NCI-H187 treated with DMSO at 0.1 percent for 48 hours (cell line): ENCODE measurements at regions not wholly inside any gene's neighbourhood (a gene's known extent, or its start where the extent isn't known, plus 50 kb on each side); places are given as distances from the start of the nearest gene placed in this dataset.

Experiments
- DNase-seq: peaks from one replicate; lab custom pipeline; 2025; lab: John Stamatoyannopoulos, UW

DNA sequence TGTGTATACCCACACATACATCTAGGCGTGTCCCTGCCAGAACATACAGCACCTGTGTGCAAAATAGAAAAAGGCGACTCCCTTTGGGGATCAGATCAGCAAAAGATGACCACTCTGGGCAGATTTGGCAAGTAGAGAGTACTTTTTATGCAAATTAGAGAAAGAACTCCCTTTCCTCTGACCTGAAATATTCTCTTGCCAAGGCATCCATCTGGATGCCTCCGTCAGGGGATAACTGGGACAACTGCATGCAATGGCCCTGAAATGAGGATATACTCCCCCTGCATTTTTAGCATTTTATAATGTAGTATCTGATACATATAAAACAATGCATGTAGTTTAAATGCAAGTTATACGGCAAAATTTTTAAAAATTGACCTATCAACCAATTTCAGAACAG is 247.7 kb downstream of the ICOS start:
- no peak for DNase-seq

DNA sequence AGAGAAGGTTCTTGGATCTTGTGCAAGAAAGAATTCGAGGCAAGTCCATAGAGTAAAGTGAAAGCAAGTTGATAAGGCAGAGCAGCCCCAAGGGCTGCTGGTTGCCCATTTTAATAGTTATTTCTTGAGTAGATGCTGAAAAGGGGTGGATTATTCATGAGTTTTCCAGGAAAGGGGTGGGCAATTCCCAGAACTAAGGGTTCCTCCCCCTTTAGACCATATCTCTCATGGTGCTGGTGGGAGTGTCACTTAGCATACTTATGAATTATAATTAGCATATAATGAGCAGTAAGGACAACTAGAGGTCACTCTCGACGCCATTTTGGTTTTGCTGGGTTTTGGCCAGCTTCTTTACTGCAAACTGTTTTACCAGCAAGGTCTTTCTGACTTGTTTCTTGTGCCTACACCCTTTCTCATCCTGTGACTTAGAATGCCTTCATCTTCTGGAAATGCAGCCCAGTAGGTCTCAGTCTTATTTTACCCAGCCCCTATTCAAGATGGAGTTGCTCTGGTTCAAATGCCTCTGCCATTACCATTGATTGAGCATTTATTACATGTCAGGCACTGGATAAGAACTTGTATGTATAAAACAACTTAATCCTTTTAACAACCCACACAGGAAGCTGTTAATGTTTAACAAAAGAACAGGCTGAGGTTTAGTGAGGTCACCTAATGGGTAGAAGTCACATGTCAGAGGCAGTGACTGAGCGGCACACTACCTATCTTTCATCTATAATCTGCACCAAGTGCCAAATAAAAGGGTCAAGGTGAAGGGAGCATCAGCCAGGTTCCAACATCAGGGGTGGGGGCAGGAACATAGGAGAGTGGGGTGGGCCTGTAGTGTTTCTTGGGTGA is 250.9 kb downstream of the ICOS start:
- no peak for DNase-seq

DNA sequence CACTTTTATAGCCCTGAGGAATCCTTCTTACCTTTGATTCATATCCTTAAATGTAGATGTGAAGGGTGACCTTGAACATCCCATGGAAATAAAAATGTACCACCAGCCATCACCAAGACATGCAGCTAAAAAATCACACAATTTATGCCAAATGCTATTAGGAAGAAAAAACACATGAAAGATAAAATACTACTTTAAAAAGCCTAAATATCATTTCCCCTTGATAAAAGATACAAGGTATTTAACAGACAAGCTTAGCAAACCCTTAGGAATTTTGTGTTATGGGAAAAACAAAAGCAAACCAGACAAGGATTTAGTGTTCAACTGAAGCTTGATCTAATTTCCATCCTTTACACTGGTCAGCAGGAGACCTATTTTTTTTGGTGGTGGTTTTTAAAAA is 255.0 kb downstream of the ICOS start:
- no peak for DNase-seq

DNA sequence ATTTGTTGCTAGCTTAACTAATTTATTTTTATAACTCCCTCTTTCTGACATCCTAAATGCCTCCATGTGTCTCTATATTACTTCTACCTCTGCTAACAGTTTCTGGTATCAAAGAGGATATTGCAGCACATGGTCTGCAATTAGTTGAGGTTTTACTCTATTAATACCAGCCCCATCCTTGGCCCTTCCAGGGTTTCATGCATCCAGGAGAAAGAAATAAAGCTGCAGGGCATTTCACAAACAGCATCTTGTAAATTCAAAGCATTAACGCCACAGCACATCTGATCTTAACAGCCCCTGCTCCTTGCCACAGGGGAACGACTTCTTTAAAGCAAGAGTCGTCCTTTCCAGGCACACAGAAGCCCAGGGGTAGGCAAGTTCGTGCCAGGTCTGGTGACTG is 258.9 kb downstream of the ICOS start:
- no peak for DNase-seq

DNA sequence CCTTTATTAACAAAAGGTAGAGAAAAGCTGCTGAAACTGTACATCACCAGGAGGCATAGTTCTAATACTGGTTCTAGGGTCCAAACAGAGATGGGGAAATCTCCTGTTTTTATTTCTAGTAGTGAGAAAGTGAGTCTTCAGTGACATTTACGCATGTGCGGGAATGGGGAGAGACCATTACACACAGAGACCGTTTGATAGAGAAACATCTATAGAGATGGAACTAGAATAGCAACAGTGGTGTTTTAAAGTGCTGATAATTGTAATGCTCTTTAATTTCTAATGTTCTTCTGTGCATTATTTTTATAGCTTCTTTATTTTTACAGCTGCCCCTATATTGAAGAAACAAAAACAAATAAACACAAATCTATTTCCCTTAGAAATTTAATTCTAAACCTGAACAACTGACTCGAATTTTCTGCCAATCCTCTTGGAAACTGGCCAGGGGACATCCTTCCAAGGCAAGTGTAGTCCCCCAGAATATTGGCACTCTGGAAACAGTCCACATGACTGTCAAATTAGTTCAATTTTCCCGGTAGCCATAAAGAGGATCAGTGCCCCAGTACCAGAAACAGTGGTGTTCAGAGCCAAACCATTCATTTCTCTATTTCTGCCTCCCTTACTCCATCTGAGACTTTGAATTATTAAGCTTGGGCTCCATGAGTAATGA is 260.9 kb downstream of the ICOS start:
- DNase-seq, result no peak

DNA sequence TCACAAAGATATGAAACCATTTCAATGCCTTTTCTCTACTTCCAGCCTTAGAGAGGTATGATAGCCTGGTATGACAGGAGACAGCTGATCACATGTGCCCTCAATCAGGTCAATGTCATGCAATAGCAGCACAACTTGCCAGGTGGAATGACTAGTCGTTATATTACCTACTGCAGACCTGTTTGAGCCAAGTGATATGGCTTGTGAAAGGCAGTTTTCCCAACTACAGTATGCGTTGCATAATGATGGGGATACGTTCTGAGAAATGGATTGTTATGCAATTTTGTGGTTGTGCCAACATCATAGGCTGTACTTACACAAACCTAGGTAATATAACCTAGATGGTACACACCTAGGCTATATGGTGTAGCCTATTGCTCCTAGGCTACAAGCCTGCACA is 262.8 kb downstream of the ICOS start:
- no peak for DNase-seq

DNA sequence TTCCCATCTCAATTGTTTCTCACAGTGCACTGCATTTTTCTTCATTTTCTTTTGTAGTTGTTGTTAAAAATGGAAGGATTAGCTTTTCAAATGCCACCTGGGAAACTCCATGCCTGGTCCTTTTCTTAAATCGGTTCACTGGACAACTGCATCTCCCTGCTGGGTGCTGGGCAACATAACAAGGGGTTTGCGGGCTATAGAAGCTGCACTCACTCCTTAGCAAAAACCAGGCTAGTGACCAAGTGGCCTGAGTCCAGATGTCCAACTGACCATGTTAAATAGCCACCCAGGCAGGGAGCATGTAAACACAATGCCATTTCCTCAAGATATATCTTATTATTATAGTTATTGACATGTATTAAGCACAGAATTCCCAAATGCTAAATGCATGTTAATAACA is 264.9 kb downstream of the ICOS start:
- no peak for DNase-seq

DNA sequence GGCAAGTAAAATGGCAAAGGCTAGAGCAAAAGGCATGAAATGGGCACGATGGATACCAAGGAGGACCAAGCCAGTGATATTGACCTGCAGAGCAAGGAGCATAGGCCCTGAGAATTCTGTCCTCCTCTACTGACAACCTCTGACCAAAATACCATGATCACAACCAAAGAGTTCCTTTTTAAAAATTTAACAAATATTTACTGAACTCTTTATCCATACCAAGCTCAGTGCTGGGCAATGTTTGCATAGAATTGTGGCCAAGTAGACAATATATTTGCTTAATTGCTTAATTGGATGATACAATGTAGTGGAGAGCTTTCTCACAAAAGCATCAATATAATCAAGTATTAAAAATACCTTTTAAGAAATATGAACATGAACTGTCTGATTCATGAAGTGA is 265.7 kb downstream of the ICOS start:
- no peak for DNase-seq

DNA sequence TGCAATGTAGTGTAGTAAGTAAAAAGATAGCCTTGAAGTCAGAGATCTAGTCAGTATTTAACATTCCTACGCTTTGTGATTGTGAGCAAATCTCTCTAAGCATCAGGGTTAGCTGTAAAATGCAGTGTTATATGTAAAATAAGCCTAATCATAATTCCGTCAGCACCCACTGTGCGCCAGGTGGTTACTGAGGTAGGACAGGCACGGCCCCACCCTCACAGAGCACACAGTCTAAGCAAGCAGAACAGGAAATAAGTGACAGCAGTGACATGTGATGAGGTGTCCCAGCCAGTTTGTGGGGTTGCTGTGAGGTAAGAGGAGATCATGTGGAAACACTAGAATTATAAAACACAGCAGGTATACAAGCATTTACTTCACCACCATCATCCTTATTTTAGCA is 267.1 kb downstream of the ICOS start:
- no peak for DNase-seq

DNA sequence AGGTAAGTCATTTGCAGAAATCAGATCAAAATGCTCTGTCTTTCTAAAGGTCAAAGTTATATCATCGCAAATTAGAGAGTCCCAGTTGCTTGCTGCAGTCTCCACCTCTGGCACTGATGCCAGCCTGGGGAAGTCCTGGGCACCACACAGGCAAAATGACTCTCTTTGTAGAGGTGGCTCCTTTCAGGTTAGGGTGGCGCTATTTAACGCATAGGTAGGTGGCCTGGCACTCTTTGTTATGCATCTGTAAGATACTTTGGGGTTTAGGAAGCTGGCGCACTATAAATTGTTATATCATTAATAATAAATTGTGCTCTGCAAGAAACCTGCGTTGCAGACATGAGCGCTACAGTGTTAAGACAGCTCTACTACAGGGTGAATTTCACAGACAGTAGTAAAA is 268.5 kb downstream of the ICOS start:
- DNase-seq, result no peak

DNA sequence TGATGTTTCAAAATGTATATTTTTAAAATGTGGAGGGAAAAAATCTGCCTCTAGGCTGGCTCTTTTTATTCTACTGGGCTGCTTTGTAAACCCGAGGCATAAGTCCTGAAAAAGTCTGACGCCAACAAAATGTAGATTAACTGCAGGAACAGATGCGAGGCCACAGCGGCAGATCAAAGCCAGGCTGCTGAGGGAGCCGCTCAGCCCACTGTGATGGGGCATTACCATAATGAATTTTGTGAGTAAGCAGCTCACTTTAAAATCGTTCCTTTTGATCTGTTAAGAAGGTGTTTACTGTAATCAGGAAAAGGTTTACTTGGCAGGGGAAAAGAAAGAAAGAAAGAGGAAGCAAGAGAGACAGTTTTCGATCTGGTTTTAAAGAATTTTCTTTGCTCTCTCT is 269.0 kb downstream of the ICOS start:
- DNase-seq, result no peak

DNA sequence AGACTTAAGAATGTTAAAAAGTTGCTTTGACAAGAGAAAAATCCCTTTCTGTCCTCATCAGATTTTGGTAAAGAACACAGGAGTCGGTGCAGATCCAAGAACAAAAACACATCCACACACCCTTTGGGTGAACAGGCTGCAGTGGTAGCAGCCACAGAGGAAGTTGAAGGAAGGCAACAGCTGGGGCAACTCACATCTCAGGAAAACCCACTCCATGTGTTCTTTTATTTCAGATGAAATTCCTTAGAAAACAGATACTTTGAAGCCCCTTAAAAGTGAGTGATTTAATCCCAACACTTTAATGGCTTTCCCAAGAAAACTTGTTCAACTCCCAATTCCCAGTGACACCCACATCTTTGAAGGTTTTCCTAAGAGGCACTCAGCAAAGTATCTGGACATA is 271.3 kb downstream of the ICOS start:
- no peak for DNase-seq

DNA sequence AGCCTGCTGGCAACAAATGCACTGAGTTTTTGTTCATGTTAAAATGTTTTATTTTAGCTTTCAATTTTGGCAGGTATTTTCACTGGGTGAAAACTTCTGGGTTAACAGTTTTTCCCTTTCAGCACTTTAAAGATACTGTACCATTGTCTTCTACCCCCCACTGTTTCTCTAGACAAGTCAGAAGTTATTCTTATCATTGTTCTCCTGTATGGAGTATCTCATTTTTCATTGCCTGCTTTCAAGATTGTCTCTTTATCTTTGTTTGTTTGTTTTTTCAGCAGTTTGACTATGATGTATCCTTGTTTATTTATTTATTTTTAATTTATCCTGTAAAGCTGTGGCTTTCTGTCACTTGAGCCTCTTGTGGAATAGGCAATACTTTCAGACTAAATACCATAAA is 277.0 kb downstream of the ICOS start:
- DNase-seq, result no peak

DNA sequence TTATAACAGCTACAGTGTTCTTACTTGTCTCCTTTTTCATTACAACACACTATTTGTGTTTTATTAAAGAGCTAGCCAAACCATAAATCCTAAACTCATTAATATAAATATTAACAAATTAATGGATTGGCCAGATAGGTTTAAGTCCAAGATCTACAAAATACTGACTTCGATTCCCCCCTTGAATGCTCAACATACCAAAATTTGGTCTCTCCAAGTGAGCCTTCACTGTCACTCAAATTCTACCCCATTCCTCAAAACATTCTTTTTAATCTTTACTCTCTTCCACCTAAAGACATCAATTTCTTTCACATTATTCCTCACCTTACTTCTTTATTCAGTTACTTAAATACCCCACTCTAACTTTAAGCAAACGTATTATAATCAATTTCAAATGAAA is 281.5 kb downstream of the ICOS start:
- DNase-seq, result no peak

DNA sequence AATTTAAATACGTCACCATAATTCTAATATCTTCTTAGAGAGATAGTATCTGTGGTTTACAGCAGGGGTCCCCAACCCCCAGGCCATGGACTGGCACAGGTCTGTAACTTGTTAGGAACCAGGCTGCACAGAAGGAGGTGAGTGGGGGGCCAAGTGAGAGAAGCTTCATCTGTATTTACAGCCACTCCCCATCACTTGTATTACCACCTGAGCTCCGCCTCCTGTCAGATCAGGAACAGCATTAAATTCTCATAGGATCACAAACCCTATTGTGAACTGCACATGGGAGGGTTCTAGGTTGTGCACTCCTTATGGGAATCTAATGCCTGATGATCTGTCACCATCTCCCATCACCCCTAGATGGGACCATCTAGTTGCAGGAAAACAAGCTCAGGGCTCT is 282.6 kb downstream of the ICOS start:
- DNase-seq, result no peak

DNA sequence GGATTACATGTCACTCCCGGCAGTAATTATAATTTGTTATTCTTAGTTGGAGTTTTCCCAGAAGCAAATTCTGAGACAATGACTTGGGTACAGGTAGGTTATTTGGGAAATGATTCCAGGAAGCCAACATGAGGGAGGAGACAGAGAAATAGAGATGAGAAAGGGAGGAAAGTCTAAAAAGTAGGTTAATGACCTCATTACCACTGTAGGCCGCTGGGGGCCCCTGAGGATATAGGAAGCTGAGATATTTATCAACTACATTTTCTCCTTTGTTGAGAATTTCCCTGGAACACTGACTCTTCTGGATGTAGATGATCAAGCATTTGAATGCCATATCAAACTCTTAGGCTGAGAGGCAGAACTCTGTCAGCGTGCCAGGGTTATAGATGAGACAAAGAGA is 284.3 kb downstream of the ICOS start:
- no peak for DNase-seq

DNA sequence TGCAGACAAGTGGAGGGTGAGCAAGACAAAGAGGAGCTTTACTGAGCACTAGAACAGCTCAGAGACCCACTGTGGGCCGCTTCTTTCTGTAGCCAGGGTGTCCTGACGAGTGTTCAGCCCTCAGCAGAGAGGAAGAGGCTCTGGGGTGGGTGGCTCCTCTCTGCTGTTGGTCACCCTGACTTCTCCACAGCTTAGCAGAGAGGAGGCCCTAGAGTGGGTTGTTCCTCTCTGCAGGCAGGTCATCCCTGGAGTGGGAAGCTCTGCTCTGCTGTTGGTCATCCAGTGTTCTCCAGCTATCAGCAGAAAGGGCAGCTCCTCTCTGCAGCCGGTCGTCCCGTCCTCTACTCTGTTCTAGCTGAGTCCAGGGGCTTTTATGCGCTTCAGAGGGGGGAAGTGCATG is 286.5 kb downstream of the ICOS start:
- DNase-seq, result no peak

DNA sequence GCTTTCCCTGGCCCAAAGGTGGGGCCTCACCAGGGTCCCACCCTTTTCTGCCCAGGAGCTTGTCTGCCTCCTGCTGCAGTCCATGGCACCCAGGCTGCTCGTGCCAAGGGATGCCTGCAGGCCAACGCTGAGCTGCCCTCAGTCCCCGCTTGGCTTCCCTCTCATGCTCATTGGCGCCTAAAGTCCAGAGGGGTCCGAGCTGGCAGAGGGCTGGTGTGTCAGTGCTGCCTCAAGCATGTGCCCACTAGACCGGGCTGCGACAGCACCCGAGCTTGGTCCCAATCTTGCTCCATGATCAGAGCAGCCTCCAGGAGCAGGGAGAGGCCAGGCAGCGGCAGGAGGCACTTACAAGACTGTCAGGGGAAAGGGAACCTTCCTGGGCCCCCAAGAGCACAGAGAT is 287.0 kb downstream of the ICOS start:
- no peak for DNase-seq

DNA sequence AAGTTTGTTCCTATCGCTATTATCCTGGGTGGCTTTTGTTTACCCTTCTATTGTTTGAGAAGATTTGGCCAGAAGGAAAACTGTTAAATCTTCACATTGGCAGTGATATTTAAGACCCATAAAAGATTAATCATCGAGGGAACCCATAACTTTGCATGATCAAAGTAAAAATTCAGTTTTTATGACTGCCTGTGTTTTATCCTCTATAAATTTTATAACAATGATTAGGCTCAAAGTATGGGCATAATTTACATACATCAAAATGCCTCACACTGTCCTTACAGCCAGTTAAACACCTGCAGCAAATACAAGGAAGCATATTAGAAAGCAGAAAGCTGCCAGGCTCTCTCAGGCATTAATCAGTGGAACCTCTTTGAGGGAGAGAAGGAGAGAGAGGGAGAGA is 289.1 kb downstream of the ICOS start:
- no peak for DNase-seq

DNA sequence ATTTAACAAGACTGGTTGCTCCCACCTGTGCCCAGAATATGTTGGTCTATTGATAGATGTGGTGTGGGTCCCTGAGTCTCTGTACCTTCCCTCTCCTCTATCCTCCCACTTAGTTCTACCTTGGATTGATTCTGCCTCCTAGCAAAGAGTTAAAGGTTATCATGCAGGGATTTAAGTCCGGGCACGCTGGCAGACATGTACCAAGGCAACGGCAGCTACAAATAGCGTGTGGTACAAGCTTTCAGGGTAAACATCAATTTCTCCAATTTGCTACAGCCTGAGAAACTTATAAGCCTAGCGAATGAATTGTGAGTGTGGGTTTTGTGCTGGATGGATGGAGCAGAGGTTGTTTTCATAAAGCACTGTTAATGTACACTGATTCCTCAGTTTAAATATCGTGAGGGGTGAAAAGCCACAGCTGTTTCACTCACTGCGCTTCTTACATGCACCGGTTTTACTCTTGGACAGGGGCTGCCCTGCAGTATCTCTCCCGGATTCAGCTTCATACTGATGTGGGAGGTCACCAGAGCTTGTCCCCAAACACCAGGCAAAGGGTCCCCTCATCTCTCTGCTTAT is 289.8 kb downstream of the ICOS start:
- DNase-seq, result no peak

DNA sequence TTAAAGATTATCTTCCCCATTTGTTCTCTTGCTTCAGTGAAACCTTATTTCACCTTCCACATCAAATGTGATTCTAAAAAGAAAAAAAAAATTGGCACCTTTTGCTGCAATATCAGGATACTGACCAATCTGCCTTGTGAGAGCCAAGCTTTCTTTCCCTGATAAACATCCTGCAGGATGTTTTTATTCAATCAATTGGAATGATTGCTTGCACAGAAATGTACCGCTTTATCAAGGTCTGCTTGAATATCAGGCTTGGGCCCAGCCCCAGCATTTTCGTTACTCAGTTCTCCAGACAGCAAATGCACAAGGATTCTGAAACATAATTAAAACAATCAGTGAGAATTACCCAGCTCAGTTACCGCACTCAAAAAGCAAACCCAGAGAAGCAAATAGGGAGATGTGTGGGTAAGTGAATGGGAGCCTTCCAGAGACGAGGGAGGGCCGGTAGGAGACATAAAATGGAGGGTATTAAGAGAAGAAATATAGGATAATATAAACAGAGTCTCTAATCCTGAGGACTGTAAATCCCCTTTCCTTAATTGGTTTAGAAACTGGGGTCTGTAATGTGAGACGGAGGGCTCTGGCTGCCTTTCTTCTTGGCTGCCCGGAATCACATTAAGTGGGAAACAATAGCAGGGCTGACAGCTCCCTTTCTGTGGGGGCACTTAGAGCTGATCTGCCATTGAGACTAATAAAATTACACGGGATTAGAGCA is 291.8 kb downstream of the ICOS start:
- no peak for DNase-seq

DNA sequence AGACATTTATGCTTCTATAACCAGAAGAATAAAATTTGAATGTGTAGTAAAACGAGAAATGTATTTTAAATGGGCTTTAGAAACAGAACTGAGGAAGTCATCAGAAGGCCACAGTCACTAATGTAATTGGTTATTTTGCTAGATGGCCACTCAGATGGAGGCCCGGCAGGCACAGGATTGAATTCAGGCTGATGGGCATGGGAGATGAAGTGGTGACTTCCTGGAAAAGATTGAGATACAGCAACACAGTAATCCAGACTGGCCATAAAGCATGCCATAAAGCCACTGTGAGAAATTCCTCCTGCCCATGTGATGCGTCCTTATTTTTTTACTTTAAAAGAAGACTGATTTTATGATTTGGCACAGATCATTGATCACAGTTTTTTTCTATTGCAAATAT is 297.7 kb downstream of the ICOS start:
- no peak for DNase-seq

DNA sequence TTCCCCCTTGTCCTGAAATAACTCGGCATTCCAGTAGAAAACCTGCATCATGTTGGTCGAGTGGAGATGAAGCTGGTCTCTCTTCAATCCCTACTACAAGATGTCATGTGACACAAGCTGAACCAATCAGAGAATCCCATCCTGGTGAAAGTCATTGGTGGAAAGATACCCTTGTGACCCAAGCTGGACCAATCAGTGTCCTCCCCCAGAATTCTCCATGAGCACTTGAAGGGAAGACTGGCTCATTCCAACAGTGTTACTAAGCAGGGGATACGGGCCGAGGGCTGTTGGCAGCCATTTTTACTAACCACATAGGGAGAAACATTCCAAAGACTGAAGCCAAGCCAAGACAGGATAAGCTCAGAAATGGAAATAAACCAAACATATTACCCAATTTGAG is 298.3 kb downstream of the ICOS start:
- no peak for DNase-seq
